NB4 (cell line): ENCODE measurements at regions not wholly inside any gene's neighbourhood (a gene's known extent, or its start where the extent isn't known, plus 50 kb on each side); places are given as distances from the start of the nearest gene placed in this dataset.
"Not testable (repeated sequence)": the region's sequence is repeated elsewhere in the genome, so short reads cannot be mapped to it uniquely, and the experiment has no call there.

Source experiments
- DNase-seq: peaks from one replicate; pipeline ENCODE4 v3.0.0; 2010; ENCODE audit warnings: low read depth
- H3K4me3 ChIP-seq: one replicate; pipeline ENCODE4 v1.5.1; 2011; ENCODE audit warnings: mild to moderate bottlenecking, low read depth, low read length, moderate library complexity
- CTCF ChIP-seq: IDR thresholded peaks from one replicate; pipeline ENCODE4 v1.5.1; 2012; ENCODE audit warnings: low read depth, low read length
- MYC ChIP-seq: IDR thresholded peaks from 2 replicates; pipeline ENCODE4 v1.6.1; 2011; ENCODE audit warnings: low read depth, low read length
- POLR2A ChIP-seq: IDR thresholded peaks from 2 replicates; pipeline ENCODE4 v1.6.1; 2011; ENCODE audit warnings: mild to moderate bottlenecking; ENCODE audit not compliant: insufficient read length; ENCODE audit errors: extremely low read depth
- TF ChIP-seq, protein P1 (sequence below): IDR thresholded peaks from 2 replicates; pipeline ENCODE4 v1.6.1; 2011; ENCODE audit warnings: low read depth, low read length

- peak; percentile 7 for DNase-seq
- H3K4me3 ChIP-seq, result no peak overlapping the region
- TF ChIP-seq CTCF (no peak), POLR2A (no peak), MYC (no peak)
- TF ChIP-seq, protein P1, sequence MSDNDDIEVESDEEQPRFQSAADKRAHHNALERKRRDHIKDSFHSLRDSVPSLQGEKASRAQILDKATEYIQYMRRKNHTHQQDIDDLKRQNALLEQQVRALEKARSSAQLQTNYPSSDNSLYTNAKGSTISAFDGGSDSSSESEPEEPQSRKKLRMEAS, result no peak
Measured at GRCh38 chr5:60026161-60026560, 132.6 kb upstream of the PDE4D start.

DNA sequence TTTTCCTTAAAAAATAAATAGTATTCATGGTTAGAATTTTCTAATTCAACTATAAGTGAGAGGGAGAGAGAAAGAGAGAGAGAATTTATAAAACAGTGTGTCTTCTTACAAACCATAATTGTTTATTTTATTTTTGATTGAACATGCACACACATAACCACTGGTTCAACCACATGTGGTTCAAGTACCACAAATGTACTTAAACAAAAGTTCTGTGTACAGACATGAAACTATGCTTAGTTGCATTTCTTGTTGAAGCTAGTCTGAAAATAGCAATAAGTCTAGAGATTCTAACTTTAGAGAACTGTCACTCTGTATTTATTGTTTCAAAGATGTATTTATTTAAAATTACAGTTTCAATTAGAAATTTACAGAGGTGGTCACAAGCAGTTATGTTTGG lies 130.6 kb upstream of the PDE4D start:
- TF ChIP-seq, protein P1, result no peak
- TF ChIP-seq POLR2A (no peak), CTCF (no peak), MYC (no peak)
- DNase-seq, result no peak
- no peak overlapping the region for H3K4me3 ChIP-seq

GRCh38 chr5:60023255-60023654 lies 129.7 kb upstream of the PDE4D start:
- DNase-seq, result no peak
- TF ChIP-seq, protein P1, result no peak

DNA sequence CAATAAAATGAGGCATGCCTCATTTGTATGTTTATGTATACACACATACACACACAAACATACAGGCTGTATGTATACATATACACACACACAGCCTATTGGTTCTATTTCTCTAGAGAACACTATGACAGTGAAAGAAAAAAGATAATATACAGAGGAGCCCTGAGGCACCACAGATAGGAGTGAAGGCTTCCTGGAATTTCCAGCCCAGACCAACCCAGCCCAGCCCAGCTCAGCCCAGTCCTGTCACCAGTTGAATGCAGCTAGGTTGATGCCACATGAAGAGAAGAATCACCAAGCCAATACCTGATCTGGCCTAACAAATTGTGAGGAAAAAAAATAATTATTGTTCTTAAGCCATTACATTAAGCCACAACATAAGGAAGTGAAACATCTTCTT lies 126.9 kb upstream of the PDE4D start:
- no peak for DNase-seq
- H3K4me3 ChIP-seq, result no peak overlapping the region
- TF ChIP-seq, protein P1, result no peak

More at GRCh38 chr5:60023255-60023654, 129.7 kb upstream of the PDE4D start:
- no peak overlapping the region for H3K4me3 ChIP-seq

DNA sequence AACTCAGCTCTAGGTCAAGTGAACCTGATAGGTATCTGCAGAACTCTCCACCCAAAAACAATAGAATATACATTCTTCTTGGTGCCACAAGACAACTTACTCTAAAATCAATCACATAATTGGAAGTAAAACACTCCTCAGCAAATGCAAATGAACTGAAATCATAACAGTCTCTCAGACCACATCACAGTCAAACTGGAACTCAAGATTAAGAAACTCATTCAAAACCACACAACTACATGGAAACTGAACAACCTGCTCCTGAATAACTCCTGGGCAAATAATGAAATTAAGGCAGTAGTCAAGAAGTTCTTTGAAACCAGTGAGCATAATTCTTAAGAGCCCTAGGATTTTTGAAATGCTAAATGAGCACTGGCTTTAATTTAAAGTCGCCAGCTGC lies 125.4 kb upstream of the PDE4D start:
- not testable (repeated sequence) for H3K4me3 ChIP-seq, DNase-seq

DNA sequence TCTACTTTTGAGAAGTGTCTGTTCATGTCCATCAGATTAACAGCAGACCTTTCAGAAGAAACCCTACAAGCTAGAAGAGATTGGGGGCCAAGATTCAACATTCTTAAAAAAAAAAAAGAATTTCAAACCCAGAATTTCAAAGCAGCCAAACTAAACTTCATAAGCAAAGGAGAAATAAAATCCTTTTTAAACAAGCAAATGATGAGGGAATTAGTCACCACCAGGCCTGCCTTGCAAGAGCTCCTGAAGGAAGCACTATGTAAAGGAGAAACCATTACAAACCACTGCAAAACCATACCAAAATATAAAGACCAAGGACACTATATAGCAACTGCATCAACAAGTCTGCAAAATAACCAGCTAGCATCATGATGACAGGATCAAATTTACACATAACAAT lies 124.6 kb upstream of the PDE4D start:
- no peak overlapping the region for H3K4me3 ChIP-seq
- DNase-seq, result no peak
- TF ChIP-seq CTCF (no peak), MYC (no peak), POLR2A (no peak)
- TF ChIP-seq, protein P1, result no peak

DNA sequence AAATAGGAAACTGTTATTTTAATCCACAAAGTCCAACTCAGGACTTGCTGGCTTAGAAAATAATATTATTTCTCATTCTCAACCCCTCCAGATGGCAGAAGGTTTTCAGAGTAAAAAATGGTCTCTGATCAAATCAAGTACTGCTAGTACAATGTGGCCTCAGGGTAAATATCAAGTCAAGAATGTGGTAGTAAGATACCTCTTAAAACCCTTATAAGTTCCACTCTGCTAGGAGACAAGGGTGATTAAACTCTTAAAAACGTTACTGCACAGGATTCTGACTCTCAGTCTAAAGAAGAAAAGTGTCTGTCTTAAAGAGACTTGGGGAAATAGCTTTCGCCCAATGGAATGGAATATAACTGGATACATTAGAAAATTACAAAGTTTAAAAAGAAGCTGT lies 120.8 kb upstream of the PDE4D start:
- H3K4me3 ChIP-seq, result no peak overlapping the region
- no peak for DNase-seq
- TF ChIP-seq, protein P1, result no peak
- no peak for TF ChIP-seq CTCF
- TF ChIP-seq MYC, result no peak
- no peak for TF ChIP-seq POLR2A
